Osteocyte (in vitro differentiated cells): ENCODE measurements at regions not wholly inside any gene's neighbourhood (a gene's known extent, or its start where the extent isn't known, plus 50 kb on each side); places are given as distances from the start of the nearest gene placed in this dataset.
A peak's percentile ranks its signal among the peaks of the same experiment; 100 is the strongest.

Experiments
- DNase-seq: peaks from one replicate; pipeline ENCODE4 v3.0.0; 2021; ENCODE audit warnings: mixed read lengths; ENCODE audit not compliant: unreplicated experiment; ENCODE audit errors: extremely low spot score
- H3K27ac Mint-ChIP-seq: one replicate; pipeline ENCODE4 v1.8.0; 2021; ENCODE audit warnings: mild to moderate bottlenecking, mixed read lengths; ENCODE audit not compliant: unreplicated experiment
- H3K27me3 Mint-ChIP-seq: one replicate; pipeline ENCODE4 v1.8.0; 2021; ENCODE audit warnings: mixed read lengths; ENCODE audit not compliant: unreplicated experiment
- H3K36me3 Mint-ChIP-seq: one replicate; pipeline ENCODE4 v1.8.0; 2021; ENCODE audit warnings: mixed read lengths; ENCODE audit not compliant: unreplicated experiment
- H3K4me1 Mint-ChIP-seq: one replicate; pipeline ENCODE4 v1.8.0; 2021; ENCODE audit warnings: mixed read lengths; ENCODE audit not compliant: unreplicated experiment
- H3K4me3 Mint-ChIP-seq: one replicate; pipeline ENCODE4 v1.8.0; 2021; ENCODE audit warnings: mild to moderate bottlenecking, moderate library complexity, mixed read lengths; ENCODE audit not compliant: unreplicated experiment
- H3K9me3 Mint-ChIP-seq: one replicate; pipeline ENCODE4 v1.8.0; 2021; ENCODE audit warnings: mixed read lengths; ENCODE audit not compliant: unreplicated experiment
- TF ChIP-seq, protein P1 (sequence below): fragments of 200-600 bp; sonication (generic); IDR thresholded peaks from 2 replicates; pipeline ENCODE4 v1.5.0; 2021; ENCODE audit warnings: antibody characterized with exemption, mild to moderate bottlenecking, moderate library complexity

DNA sequence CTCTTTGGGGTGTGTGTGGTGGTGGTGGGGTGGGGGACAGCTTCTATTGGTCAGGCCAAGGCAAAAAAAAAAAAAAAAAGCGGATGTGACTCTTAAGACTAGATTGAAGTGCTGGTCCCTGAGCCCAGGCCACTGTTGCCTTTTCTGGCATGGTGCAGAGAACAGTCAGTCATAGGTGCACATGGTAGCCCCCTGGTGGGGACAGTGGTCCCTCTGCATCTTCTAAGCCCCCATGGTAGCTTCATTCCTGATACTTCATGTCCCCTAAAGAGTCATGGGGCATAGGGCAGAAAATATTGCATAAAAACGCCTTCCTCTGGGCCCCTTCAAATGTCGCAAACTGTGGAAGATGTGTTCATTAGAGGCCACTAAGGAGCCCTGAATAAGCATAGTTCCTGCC, 371.8 kb downstream of the NPHP4 start:
- H3K27me3 Mint-ChIP-seq, result no peaks in the 10 kb centered on the region

DNA sequence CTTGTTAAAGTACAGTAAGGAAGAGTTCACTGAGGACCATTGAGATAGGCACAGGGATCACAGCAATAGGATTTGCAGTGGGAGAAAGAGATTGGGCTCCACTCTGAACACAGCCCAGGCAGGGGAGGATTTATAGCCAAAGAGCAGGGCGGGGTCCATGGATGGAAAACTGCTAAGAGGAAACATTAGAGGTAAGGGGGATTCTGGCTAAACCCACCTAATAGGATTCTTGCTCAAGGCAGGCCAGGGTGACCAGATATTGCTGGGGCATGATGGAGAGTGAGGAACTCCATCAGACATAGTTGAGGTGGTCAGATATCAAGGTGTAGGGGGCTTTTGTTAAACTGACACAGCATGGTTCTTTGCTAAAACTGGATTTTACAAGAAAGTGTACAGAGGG, 372.8 kb downstream of the NPHP4 start:
- peaks cover 27% of the 10 kb centered on the region for H3K9me3 Mint-ChIP-seq
- H3K27ac Mint-ChIP-seq, result no peak overlapping the region
- H3K4me1 Mint-ChIP-seq, result no peaks in the 10 kb centered on the region
- no peaks in the 10 kb centered on the region for H3K27me3 Mint-ChIP-seq
- TF ChIP-seq, protein P1, sequence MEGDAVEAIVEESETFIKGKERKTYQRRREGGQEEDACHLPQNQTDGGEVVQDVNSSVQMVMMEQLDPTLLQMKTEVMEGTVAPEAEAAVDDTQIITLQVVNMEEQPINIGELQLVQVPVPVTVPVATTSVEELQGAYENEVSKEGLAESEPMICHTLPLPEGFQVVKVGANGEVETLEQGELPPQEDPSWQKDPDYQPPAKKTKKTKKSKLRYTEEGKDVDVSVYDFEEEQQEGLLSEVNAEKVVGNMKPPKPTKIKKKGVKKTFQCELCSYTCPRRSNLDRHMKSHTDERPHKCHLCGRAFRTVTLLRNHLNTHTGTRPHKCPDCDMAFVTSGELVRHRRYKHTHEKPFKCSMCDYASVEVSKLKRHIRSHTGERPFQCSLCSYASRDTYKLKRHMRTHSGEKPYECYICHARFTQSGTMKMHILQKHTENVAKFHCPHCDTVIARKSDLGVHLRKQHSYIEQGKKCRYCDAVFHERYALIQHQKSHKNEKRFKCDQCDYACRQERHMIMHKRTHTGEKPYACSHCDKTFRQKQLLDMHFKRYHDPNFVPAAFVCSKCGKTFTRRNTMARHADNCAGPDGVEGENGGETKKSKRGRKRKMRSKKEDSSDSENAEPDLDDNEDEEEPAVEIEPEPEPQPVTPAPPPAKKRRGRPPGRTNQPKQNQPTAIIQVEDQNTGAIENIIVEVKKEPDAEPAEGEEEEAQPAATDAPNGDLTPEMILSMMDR, result no peak
- no peak overlapping the region for H3K4me3 Mint-ChIP-seq
- H3K36me3 Mint-ChIP-seq, result no peaks in the 10 kb centered on the region
- DNase-seq, result no peak

More for the DNA sequence above, 371.8 kb downstream of the NPHP4 start:
- H3K9me3 Mint-ChIP-seq, result peaks cover 32% of the 10 kb centered on the region
- no peaks in the 10 kb centered on the region for H3K4me1 Mint-ChIP-seq
- TF ChIP-seq, protein P1, result no peak
- no peaks in the 10 kb centered on the region for H3K36me3 Mint-ChIP-seq
- DNase-seq, result no peak
- no peak overlapping the region for H3K27ac Mint-ChIP-seq
- H3K4me3 Mint-ChIP-seq, result no peak overlapping the region

DNA sequence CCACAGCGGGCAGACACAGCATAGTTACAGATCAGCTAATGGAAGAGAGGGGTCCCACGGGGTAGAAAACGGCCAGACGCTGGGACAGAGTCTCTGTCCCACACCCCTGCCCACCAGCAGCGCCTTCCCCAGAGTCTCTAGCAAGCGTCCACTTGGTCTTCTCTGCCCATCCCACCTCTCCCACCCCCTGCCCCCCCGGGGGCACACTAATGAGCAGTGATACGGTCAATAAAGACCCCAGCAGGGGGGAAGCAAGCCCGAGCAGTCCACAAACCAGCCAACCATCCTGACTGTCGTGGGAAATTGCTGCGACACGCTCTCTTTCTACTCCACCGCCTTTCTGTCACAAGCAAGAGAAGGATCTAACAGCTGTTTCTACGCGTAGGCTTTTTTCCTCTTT, 374.7 kb downstream of the NPHP4 start:
- Mint-ChIP-seq H3K9me3 (peaks cover 29% of the 10 kb centered on the region), H3K4me3 (no peak overlapping the region), H3K36me3 (no peaks in the 10 kb centered on the region), H3K4me1 (no peaks in the 10 kb centered on the region), H3K27ac (no peak overlapping the region), H3K27me3 (no peaks in the 10 kb centered on the region)
- no peak for DNase-seq
- TF ChIP-seq, protein P1, result no peak

DNA sequence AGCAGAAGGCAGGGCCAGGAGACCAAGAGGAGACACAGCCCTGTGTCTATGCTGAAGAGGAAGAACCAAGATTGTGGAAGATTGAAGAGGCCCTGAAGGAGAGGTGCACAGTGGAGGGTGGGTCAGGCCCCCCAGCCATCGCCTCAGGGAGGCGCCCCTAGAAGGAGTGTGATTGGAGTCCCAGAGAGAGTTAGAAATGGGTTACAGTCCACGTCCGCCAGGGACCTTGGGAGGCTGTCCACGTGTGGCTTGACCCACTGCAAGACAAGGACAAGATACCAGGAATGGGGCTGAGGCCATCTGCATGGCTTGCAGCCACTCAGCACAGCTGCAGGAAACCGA, 375.1 kb downstream of the NPHP4 start:
- Mint-ChIP-seq H3K4me3 (no peak overlapping the region), H3K9me3 (peaks cover 25% of the 10 kb centered on the region), H3K4me1 (no peaks in the 10 kb centered on the region), H3K36me3 (no peaks in the 10 kb centered on the region), H3K27ac (no peak overlapping the region), H3K27me3 (no peaks in the 10 kb centered on the region)
- TF ChIP-seq, protein P1, result no peak
- no peak for DNase-seq

DNA sequence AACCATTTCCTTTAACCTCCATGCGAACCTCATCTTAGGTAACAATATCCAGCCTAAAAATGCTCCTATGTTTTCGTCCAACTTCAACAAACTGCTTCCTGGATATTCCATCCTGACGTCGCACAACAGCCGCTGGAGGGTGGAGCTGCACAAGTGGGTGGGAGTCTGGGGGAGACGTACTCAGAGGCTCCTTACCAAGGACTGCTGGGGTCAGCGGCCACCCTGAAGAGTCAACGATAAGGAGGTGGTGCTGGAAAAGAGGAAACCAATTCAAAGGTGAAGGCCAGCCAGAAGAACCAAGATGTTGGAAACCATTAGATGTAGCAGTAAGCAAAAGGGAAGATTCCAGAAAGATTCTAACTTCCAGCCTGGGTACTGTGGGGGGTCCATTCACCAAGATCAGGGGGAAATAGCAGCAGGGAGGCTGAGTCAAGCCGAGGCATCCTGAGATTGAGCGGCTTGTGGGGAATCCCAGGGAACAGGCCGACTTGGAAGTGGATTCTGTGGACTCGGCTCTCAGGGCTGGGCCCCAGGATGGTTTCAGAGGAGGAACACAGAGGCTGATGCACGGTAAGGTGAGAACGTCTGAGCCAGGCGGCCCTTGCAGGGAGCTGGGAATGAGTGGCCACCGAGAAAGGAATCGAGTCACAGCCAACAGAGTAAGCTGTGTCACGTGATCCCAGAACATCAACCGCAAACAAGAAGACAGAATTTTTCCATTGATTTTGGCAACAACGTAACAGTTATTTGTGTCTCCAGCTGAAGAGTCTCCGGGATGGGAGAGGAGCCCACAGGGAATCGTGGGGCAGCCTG, 375.7 kb downstream of the NPHP4 start:
- no peaks in the 10 kb centered on the region for H3K27me3 Mint-ChIP-seq
- DNase-seq, result peak; percentile 67
- no peak overlapping the region for H3K27ac Mint-ChIP-seq
- no peaks in the 10 kb centered on the region for H3K4me1 Mint-ChIP-seq
- TF ChIP-seq, protein P1, result no peak
- no peak overlapping the region for H3K4me3 Mint-ChIP-seq
- peaks cover 25% of the 10 kb centered on the region for H3K9me3 Mint-ChIP-seq
- H3K36me3 Mint-ChIP-seq, result no peaks in the 10 kb centered on the region
